ENCODE measurements at regions not wholly inside any gene's neighbourhood (a gene's known extent, or its start where the extent isn't known, plus 50 kb on each side); places are given as distances from the start of the nearest gene placed in this dataset.
"Not testable (repeated sequence)": the region's sequence is repeated elsewhere in the genome, so short reads cannot be mapped to it uniquely, and the experiment has no call there.

GRCh38 chr2:61774351-61774750 lies 79.5 kb downstream of the FAM161A start:
- DNase-seq (ENCODE audit: low spot score), result no peak

- DNase-seq (ENCODE audit: low spot score), result no peak
Observed at GRCh38 chr2:61771904-61772845, 81.7 kb downstream of the FAM161A start.

GRCh38 chr2:61770746-61771145 lies 83.1 kb downstream of the FAM161A start:
- DNase-seq (ENCODE audit: low spot score), result no peak

- DNase-seq (ENCODE audit: low spot score), result no peak
Observed at GRCh38 chr2:61770298-61770697, 83.6 kb downstream of the FAM161A start.

GRCh38 chr2:61769093-61769675 lies 84.7 kb downstream of the FAM161A start:
- no peak for DNase-seq (ENCODE audit: low spot score)

- peak; percentile 96 for DNase-seq (ENCODE audit: low spot score)
Observed at GRCh38 chr2:61764035-61764800, 89.6 kb downstream of the FAM161A start.

- peak; percentile 74 for DNase-seq (ENCODE audit: low spot score)
Observed at GRCh38 chr2:61763605-61764034, 90.2 kb downstream of the FAM161A start.

- no peak for DNase-seq (ENCODE audit: low spot score)
Observed at GRCh38 chr2:61762292-61762691, 91.6 kb downstream of the FAM161A start.

GRCh38 chr2:61759718-61760117 lies 94.1 kb downstream of the FAM161A start:
- DNase-seq (ENCODE audit: low spot score), result no peak

- no peak for DNase-seq (ENCODE audit: low spot score)
Observed at GRCh38 chr2:61759005-61759404, 94.9 kb downstream of the FAM161A start.

- DNase-seq (ENCODE audit: low spot score), result no peak
Observed at GRCh38 chr2:61758159-61758558, 95.7 kb downstream of the FAM161A start.

- no peak for DNase-seq (ENCODE audit: low spot score)
Observed at GRCh38 chr2:61753512-61753911, 100.3 kb downstream of the FAM161A start.

GRCh38 chr2:61750624-61751023 lies 103.2 kb downstream of the FAM161A start:
- DNase-seq (ENCODE audit: low spot score), result no peak

GRCh38 chr2:61742955-61743354 lies 110.9 kb downstream of the FAM161A start:
- no peak for DNase-seq (ENCODE audit: low spot score)

- no peak for DNase-seq (ENCODE audit: low spot score)
Observed at GRCh38 chr2:61737841-61738240, 116.0 kb downstream of the FAM161A start.

- DNase-seq (ENCODE audit: low spot score), result no peak
Observed at GRCh38 chr2:61736953-61737352, 116.9 kb downstream of the FAM161A start.

GRCh38 chr2:61733563-61733962 lies 120.3 kb downstream of the FAM161A start:
- DNase-seq (ENCODE audit: low spot score), result no peak

GRCh38 chr2:61732787-61733186 lies 121.1 kb downstream of the FAM161A start:
- DNase-seq (ENCODE audit: low spot score), result no peak

GRCh38 chr2:61727746-61728145 lies 126.1 kb downstream of the FAM161A start:
- no peak for DNase-seq (ENCODE audit: low spot score)

GRCh38 chr2:61726456-61727209 lies 127.2 kb downstream of the FAM161A start:
- DNase-seq (ENCODE audit: low spot score), result no peak

GRCh38 chr2:61723364-61723763 lies 130.5 kb downstream of the FAM161A start:
- DNase-seq (ENCODE audit: low spot score), result not testable (repeated sequence)

GRCh38 chr2:61722800-61723199 lies 131.1 kb downstream of the FAM161A start:
- DNase-seq (ENCODE audit: low spot score), result no peak
